HG02938 (cell line): ENCODE measurements at regions not wholly inside any gene's neighbourhood (a gene's known extent, or its start where the extent isn't known, plus 50 kb on each side); places are given as distances from the start of the nearest gene placed in this dataset.
"Not testable (repeated sequence)": the region's sequence is repeated elsewhere in the genome, so short reads cannot be mapped to it uniquely, and the experiment has no call there.

Experiments used
- ATAC-seq: cut with Tn5 transposase; IDR thresholded peaks from one replicate; pipeline ENCODE4 v1.9.1; 2021; ENCODE audit warnings: mild to moderate bottlenecking, moderate library complexity; ENCODE audit not compliant: unreplicated experiment

GRCh38 chr2:139454251-139454650 lies 674.1 kb upstream of the NXPH2 start:
- no peak for ATAC-seq

- no peak for ATAC-seq
Measured at GRCh38 chr2:139439100-139439499, 658.9 kb upstream of the NXPH2 start.

- ATAC-seq = no peak
Measured at GRCh38 chr2:139438478-139438877, 658.3 kb upstream of the NXPH2 start.

GRCh38 chr2:139427164-139427563 lies 647.0 kb upstream of the NXPH2 start:
- ATAC-seq = no peak

GRCh38 chr2:139424101-139424500 lies 643.9 kb upstream of the NXPH2 start:
- ATAC-seq = no peak

GRCh38 chr2:139411236-139411635 lies 631.0 kb upstream of the NXPH2 start:
- ATAC-seq = no peak

- not testable (repeated sequence) for ATAC-seq
Measured at GRCh38 chr2:139410833-139411174, 630.6 kb upstream of the NXPH2 start.

- ATAC-seq = not testable (repeated sequence)
Measured at GRCh38 chr2:139410147-139410832, 630.1 kb upstream of the NXPH2 start.

GRCh38 chr2:139409212-139409611 lies 629.0 kb upstream of the NXPH2 start:
- ATAC-seq = no peak

- ATAC-seq = no peak
Measured at GRCh38 chr2:139403948-139404347, 623.8 kb upstream of the NXPH2 start.

GRCh38 chr2:139394801-139395200 lies 614.6 kb upstream of the NXPH2 start:
- ATAC-seq = no peak

GRCh38 chr2:139389391-139389790 lies 609.2 kb upstream of the NXPH2 start:
- no peak for ATAC-seq

GRCh38 chr2:139386401-139386800 lies 606.2 kb upstream of the NXPH2 start:
- ATAC-seq = no peak

GRCh38 chr2:139383532-139383931 lies 603.3 kb upstream of the NXPH2 start:
- no peak for ATAC-seq

- no peak for ATAC-seq
Measured at GRCh38 chr2:139380051-139380450, 599.9 kb upstream of the NXPH2 start.

- ATAC-seq = no peak
Measured at GRCh38 chr2:139378373-139378772, 598.2 kb upstream of the NXPH2 start.

GRCh38 chr2:139374296-139374850 lies 594.2 kb upstream of the NXPH2 start:
- no peak for ATAC-seq

- ATAC-seq = no peak
Measured at GRCh38 chr2:139369423-139370409, 589.5 kb upstream of the NXPH2 start.

GRCh38 chr2:139367416-139367815 lies 587.2 kb upstream of the NXPH2 start:
- no peak for ATAC-seq

GRCh38 chr2:139366681-139367080 lies 586.5 kb upstream of the NXPH2 start:
- ATAC-seq = no peak

- ATAC-seq = no peak
Measured at GRCh38 chr2:139365189-139365588, 585.0 kb upstream of the NXPH2 start.

- ATAC-seq = no peak
Measured at GRCh38 chr2:139360654-139361053, 580.5 kb upstream of the NXPH2 start.
